ENCODE measurements at regions not wholly inside any gene's neighbourhood (a gene's known extent, or its start where the extent isn't known, plus 50 kb on each side); places are given as distances from the start of the nearest gene placed in this dataset.
A peak's percentile ranks its signal among the peaks of the same experiment; 100 is the strongest.

DNA sequence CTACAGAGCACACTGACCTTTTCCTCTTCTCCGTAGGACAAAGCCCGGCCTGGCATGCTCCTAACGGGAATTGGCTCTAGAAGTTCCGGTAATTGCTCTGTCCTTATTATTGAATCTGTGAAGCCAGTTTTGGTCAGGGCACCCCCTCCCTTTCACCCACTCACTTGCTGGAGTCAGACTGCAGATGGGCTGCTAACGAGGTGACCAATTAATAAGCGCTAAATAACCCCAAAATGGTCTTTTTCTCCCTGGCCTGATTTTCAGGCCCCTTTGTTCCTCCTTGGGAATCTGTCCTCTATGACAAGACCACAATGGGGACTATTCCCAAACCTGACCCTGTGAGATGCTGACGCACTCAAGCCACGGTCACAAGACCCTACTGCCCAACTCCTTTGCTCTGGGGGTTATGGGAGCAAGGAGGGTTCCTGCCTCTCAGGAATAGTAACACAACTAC is 610.0 kb upstream of the CADM1 start:
- no peak for TF ChIP-seq POLR2A (IDR thresholded peaks at IDR 0.05)
- no peak for TF ChIP-seq POLR2AphosphoS5 (IDR thresholded peaks at IDR 0.05; ENCODE audit: insufficient read depth in 1 of 2, low read depth in 1 of 2)
- no peak for TF ChIP-seq CTCF (IDR thresholded peaks at IDR 0.05)
- Histone ChIP-seq H3K9me3 (no peaks in the 10 kb centered on the region), H3K27me3 (no peaks in the 10 kb centered on the region), H3K4me3 (no peak overlapping the region), H3K36me3 (no peaks in the 10 kb centered on the region), H3K27ac (no peak overlapping the region), H3K4me1 (no peaks in the 10 kb centered on the region)
- intact Hi-C loops (cut with DNase I) = no loop called here
- peak in 1 of 2 donors; percentile 55 for DNase-seq (ENCODE audit: extremely low spot score in 2 of 2)

DNA sequence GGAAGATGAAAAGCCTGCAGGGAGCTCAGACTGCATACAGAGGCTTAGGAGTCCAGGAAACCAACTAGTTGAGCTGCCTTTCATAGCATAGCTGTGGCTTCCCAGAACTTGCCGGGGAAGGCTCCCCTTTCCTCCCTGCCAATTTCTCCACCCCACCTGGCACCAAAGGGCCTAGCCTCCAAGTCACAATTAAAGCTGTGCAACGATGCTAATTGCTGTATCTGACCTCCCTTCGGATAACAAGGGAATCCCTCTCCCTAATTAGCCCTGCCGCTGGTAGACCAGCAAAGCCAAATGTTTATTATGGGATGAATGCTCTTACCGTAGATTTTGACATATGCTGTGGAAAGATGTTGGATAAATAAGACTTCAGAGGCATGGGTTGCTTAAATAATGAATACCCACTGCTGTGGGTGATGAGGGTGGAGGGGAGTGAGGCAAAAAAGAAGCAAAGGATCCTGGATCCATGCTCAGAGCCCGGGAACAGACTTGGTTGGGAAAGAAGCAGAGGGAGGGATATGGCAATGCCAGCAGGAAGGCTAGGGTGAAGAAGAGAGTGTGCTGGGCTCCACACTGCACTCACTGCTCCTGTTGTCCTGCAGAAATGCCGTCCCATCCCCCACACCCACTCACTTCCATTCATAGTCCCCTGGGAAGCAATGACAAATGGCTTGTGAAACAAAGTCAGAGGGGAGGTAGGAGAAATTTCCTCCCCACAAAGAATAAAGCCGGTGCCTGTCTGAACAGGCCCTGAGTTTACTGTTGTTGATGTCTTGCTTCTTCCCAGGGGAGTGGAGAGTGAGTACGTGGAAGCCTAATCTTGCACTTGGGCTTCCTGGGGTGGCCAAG is 608.1 kb upstream of the CADM1 start:
- H3K27me3 ChIP-seq = no peaks in the 10 kb centered on the region
- H3K36me3 ChIP-seq = no peaks in the 10 kb centered on the region
- intact Hi-C loops (cut with DNase I) = no loop called here
- no peaks in the 10 kb centered on the region for H3K4me1 ChIP-seq
- TF ChIP-seq CTCF (IDR thresholded peaks at IDR 0.05) (no peak), POLR2A (IDR thresholded peaks at IDR 0.05) (no peak), POLR2AphosphoS5 (IDR thresholded peaks at IDR 0.05; ENCODE audit: insufficient read depth in 1 of 2, low read depth in 1 of 2) (no peak)
- peak in 1 of 2 donors; percentile 52 for DNase-seq (ENCODE audit: extremely low spot score in 2 of 2)
- H3K9me3 ChIP-seq = no peaks in the 10 kb centered on the region
- no peak overlapping the region for H3K4me3 ChIP-seq
- no peak overlapping the region for H3K27ac ChIP-seq

DNA sequence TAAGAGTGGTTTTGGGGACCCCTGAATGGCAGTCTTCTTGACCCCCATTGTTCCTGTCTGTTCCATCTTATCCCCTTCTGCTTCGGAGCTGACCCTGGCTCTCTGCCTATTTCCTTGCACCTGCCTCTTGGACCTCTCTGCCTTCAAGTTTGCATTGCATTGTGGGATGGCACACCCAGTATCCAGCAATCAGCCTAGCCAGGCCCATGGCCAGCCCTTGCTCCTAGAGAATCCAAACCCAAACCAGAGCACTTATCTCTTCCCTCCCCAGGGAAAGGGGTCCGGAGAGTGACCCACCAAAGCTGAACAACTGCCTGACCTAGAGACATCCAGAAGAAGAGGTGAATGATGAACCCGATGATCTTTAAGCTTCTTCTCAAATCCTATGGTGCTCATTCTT is 607.3 kb upstream of the CADM1 start:
- TF ChIP-seq POLR2AphosphoS5 (IDR thresholded peaks at IDR 0.05; ENCODE audit: insufficient read depth in 1 of 2, low read depth in 1 of 2) (no peak), CTCF (IDR thresholded peaks at IDR 0.05) (no peak), POLR2A (IDR thresholded peaks at IDR 0.05) (no peak)
- intact Hi-C loops (cut with DNase I) = no loop called here
- DNase-seq (ENCODE audit: extremely low spot score in 2 of 2) = peak in 1 of 2 donors; percentile 3
- no peak overlapping the region for H3K4me3 ChIP-seq
- H3K36me3 ChIP-seq = no peaks in the 10 kb centered on the region
- H3K9me3 ChIP-seq = no peaks in the 10 kb centered on the region
- H3K4me1 ChIP-seq = no peaks in the 10 kb centered on the region
- H3K27ac ChIP-seq = no peak overlapping the region
- H3K27me3 ChIP-seq = no peaks in the 10 kb centered on the region

DNA sequence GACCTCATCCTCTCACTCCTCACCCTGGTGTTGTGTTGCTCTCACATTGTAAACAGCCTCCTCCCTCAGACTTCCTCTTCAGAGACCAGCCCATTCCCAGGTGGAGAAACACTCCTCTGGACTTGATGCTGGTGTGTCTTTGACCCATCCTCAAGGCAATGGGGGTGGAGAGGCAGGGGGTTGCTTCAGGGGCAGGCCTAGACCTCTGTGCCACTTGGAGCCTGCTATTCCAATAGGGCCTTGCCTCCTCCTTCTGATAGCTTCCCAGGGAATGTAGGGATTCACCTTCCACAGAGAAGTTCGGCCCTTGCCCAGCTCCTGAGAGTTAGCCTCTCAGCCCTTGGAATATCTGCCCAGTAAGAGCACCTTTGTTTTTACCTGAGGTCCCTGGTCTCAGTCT is 606.6 kb upstream of the CADM1 start:
- no peak for DNase-seq (ENCODE audit: extremely low spot score in 2 of 2)
- intact Hi-C loops (cut with DNase I) = no loop called here
- Histone ChIP-seq H3K27me3 (no peaks in the 10 kb centered on the region), H3K27ac (no peak overlapping the region), H3K4me1 (no peaks in the 10 kb centered on the region), H3K9me3 (no peaks in the 10 kb centered on the region), H3K36me3 (no peaks in the 10 kb centered on the region), H3K4me3 (no peak overlapping the region)
- TF ChIP-seq POLR2AphosphoS5 (IDR thresholded peaks at IDR 0.05; ENCODE audit: insufficient read depth in 1 of 2, low read depth in 1 of 2) (no peak), CTCF (IDR thresholded peaks at IDR 0.05) (no peak), POLR2A (IDR thresholded peaks at IDR 0.05) (no peak)

- Histone ChIP-seq H3K9me3 (no peaks in the 10 kb centered on the region), H3K4me3 (no peak overlapping the region), H3K36me3 (no peaks in the 10 kb centered on the region), H3K4me1 (no peaks in the 10 kb centered on the region), H3K27ac (no peak overlapping the region), H3K27me3 (no peaks in the 10 kb centered on the region)
- TF ChIP-seq CTCF (IDR thresholded peaks at IDR 0.05) = no peak
- no peak for TF ChIP-seq POLR2AphosphoS5 (IDR thresholded peaks at IDR 0.05; ENCODE audit: insufficient read depth in 1 of 2, low read depth in 1 of 2)
- no peak for TF ChIP-seq POLR2A (IDR thresholded peaks at IDR 0.05)
- intact Hi-C loops (cut with DNase I) = no loop called here
- DNase-seq (ENCODE audit: extremely low spot score in 2 of 2) = no peak
These were observed 606.1 kb upstream of the CADM1 start for GRCh38 chr11:116110356-116110755.
